GM20000 (cell line): ENCODE measurements at regions not wholly inside any gene's neighbourhood (a gene's known extent, or its start where the extent isn't known, plus 50 kb on each side); places are given as distances from the start of the nearest gene placed in this dataset.

Experiments
- DNase-seq: peaks from one replicate; pipeline ENCODE4 v3.0.0; 2012; ENCODE audit warnings: low spot score
- TF ChIP-seq, protein P1 (sequence below): IDR thresholded peaks from 2 replicates; pipeline ENCODE4 v1.5.1; 2012; ENCODE audit warnings: mild to moderate bottlenecking, control low read depth; ENCODE audit errors: extremely low read depth, missing control alignments

DNA sequence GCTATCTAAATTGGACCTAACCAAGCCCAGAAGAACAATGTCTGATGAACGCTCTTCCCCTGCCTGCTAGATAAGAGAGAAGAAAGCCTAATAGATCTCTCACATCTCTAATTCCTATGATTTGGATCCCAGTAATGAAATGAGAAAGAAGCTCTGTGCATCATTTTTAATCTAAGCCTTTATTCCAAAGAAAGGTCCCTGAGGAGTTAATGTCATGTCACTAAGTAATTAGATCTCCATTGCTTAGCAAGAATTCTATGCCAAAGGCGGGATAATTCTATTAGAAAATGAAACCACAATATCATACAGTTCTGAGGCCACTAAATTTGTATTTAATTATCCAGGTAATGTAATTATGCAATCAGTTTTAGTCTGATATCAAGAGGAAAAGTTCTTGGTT, 74.2 kb upstream of the TMEM260 start:
- no peak for DNase-seq
- TF ChIP-seq, protein P1, sequence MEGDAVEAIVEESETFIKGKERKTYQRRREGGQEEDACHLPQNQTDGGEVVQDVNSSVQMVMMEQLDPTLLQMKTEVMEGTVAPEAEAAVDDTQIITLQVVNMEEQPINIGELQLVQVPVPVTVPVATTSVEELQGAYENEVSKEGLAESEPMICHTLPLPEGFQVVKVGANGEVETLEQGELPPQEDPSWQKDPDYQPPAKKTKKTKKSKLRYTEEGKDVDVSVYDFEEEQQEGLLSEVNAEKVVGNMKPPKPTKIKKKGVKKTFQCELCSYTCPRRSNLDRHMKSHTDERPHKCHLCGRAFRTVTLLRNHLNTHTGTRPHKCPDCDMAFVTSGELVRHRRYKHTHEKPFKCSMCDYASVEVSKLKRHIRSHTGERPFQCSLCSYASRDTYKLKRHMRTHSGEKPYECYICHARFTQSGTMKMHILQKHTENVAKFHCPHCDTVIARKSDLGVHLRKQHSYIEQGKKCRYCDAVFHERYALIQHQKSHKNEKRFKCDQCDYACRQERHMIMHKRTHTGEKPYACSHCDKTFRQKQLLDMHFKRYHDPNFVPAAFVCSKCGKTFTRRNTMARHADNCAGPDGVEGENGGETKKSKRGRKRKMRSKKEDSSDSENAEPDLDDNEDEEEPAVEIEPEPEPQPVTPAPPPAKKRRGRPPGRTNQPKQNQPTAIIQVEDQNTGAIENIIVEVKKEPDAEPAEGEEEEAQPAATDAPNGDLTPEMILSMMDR = no peak

DNA sequence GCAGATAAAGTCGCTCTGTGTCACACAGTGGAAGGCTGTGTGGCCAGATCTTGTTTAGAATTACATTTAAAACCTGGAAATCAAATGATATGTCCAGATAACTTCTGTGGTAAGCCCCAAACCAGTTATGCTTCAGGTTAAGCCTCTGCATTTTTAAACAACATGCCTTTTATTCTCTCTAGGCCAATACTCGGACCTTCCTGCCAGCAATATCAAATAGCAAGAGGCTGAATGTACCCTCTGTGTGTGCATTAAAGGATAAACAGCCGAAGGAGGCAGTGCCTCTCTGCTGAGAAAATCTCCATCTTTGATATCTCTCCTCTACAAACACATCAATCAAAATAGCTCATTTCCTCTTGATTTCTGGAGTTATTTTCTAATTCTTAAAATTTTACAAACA, 67.1 kb upstream of the TMEM260 start:
- TF ChIP-seq, protein P1 = no peak
- DNase-seq = no peak

GRCh38 chr14:56514663-56515371, 64.8 kb upstream of the TMEM260 start:
- TF ChIP-seq, protein P1 = no peak
- DNase-seq = no peak

DNA sequence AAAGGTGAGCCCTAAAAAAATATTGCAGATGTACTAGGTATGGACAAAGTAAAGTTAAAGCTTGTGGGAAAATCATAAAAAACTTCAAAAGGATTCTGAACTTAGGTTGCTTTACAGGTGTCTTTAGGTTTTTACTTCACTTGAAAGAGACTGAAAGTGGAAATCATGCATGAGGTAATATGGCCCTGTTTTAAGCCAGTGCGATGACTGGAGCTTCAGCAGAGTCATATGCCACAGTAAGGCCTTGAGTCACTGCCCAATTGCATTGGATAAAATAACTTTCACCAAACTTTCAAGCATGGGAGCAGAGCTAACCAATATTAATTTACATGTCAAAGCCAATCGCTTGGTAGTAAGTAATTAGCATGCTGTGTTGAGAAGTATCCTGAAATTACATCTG, 63.9 kb upstream of the TMEM260 start:
- TF ChIP-seq, protein P1 = no peak
- no peak for DNase-seq

DNA sequence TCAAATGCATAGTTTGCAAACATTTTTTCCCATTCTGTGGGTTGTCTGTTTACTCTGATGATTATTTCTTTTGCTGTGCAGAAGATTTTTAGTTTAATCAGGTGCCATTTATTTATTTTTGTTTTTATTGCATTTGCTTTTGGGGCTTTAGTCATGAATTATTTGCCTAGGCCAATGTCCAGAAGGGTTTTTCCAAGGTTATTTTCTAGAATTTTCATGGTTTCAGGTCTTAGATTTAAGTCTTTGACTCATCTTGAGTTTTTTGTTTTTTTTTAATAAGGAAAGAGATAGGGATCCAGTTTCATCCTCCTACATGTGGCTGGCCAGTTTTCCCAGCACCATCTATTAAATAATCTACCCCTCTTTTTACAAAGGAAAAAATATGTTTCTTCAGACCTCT, 57.2 kb upstream of the TMEM260 start:
- DNase-seq = no peak

DNA sequence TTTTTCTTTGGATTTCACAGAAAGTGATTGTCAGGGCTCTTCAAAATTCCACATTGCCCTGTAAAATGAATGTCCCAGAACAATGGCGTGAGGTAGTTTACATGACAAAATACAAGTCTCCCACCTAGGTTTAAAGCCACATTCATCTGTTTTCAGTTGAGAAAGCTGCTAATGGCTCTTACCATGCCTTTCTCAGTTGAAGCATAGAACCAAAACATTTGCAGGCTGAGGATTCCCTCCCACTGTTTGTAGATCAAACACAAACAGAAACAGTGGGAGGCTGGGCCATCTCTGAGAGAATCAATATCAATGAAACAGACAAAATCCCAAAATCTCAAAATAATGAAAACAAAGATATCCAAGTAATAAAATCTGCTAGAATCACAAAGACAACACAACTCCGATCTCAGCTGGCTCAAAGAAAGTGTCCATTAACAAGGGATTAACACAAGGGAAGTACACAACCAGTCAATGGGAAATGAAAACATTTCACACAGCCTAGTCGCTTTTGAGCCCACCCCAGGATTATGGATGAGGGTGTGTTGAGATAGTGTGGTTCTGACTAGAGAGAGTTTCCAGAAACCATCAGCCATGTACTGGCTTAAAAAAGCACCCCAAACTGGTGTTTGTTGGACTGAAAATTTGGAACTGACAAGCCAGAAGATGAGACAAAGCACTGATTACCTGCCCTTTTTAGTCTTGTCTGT, 54.5 kb upstream of the TMEM260 start:
- no peak for DNase-seq
- TF ChIP-seq, protein P1 = no peak

More for the DNA sequence above, 57.2 kb upstream of the TMEM260 start:
- TF ChIP-seq, protein P1 = no peak

DNA sequence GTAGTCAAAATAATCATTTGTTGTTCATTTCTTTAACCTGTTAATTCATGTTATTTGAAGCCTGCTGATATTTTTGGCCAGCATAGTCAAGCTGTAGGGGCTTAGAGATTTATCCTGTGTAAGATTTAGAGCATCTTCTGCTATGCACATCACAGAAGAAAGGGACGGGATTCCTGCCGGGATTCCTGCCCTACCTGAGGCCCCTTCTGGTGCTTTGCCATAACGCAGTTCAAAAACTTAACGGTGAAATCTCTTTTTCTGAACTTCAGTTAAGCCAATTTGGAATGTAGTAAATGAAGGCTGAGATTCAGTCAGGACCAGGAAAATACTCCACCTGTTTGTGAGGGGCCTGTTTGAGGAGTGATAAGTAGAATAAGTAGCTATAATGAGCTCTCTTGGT, 50.7 kb upstream of the TMEM260 start:
- no peak for DNase-seq
- TF ChIP-seq, protein P1 = no peak
